H1 (cell line): ENCODE measurements at regions not wholly inside any gene's neighbourhood (a gene's known extent, or its start where the extent isn't known, plus 50 kb on each side); places are given as distances from the start of the nearest gene placed in this dataset.

ENCODE experiments used
- CTCF ChIA-PET: fragments of 300-600 bp; sonication (Branson Sonifier 250); formaldehyde crosslinking; loops from one replicate; lab custom pipeline; 2021; ENCODE audit not compliant: partially characterized antibody; lab: Charles Lee
- POLR2A ChIA-PET: fragments of 300-600 bp; sonication (Branson Sonifier 250); formaldehyde crosslinking; loops from one replicate; lab custom pipeline; 2021; ENCODE audit warnings: inconsistent platforms; ENCODE audit not compliant: partially characterized antibody; lab: Charles Lee
- DNase-seq, 2 experiments: peaks; one replicate each; pipeline versions ENCODE4 v3.0.0 to v3.0.0-alpha.2; 2010 to 2022; ENCODE audit warnings: low spot score in 2 of 2, low read depth in 1 of 2, mixed read lengths in 1 of 2
- FAIRE-seq: peaks from 2 replicates; lab custom pipeline; 2011; peaks lifted over from hg19 to GRCh38; lab: Jason Lieb, UNC
- H2AFZ ChIP-seq: 2 replicates; pipeline ENCODE4 v1.8.1; 2012; ENCODE audit warnings: low read length, inconsistent platforms
- H2AK5ac ChIP-seq: 2 replicates; pipeline ENCODE4 v1.6.1; 2013; ENCODE audit warnings: low read depth, low read length
- H2BK120ac ChIP-seq: replicated peaks from 2 replicates; pipeline ENCODE3; 2013; ENCODE audit warnings: low read depth, low read length, inconsistent platforms
- H2BK12ac ChIP-seq: 2 replicates; pipeline ENCODE4 v1.6.1; 2013; ENCODE audit warnings: low read depth, low read length
- H2BK15ac ChIP-seq: 2 replicates; pipeline ENCODE4 v1.6.1; 2013; ENCODE audit warnings: low read length
- H2BK20ac ChIP-seq: 2 replicates; pipeline ENCODE4 v1.6.1; 2013; ENCODE audit warnings: low read length
- H2BK5ac ChIP-seq: 2 replicates; pipeline ENCODE4 v1.6.1; 2013; ENCODE audit warnings: low read depth, low read length
- H3K14ac ChIP-seq: 2 replicates; pipeline ENCODE4 v1.6.1; 2013; ENCODE audit warnings: inconsistent platforms; ENCODE audit not compliant: insufficient read length
- H3K18ac ChIP-seq: 2 replicates; pipeline ENCODE4 v1.6.1; 2013; ENCODE audit warnings: low read length; ENCODE audit errors: extremely low read depth
- H3K23ac ChIP-seq: 2 replicates; pipeline ENCODE4 v1.6.1; 2013; ENCODE audit warnings: inconsistent platforms; ENCODE audit not compliant: insufficient read length
- H3K23me2 ChIP-seq: 2 replicates; pipeline ENCODE4 v1.6.1; 2013; ENCODE audit warnings: low read depth, low read length
- H3K27ac ChIP-seq: 2 replicates; pipeline ENCODE4 v1.6.1; 2011; ENCODE audit warnings: low read depth, low read length, inconsistent platforms
- H3K27me3 ChIP-seq, 4 experiments: replicated peaks in 1 of 4; 1 replicate in 1 of 4; 2 replicates in 3 of 4; pipeline versions ENCODE4 v1.6.1 to v1.8.1; 2011 to 2013; ENCODE audit warnings: low read length in 3 of 4, mild to moderate bottlenecking in 3 of 4, inconsistent platforms in 2 of 4, mixed read lengths in 2 of 4, moderate library complexity in 1 of 4; ENCODE audit not compliant: control insufficient read depth in 3 of 4, insufficient read depth in 3 of 4; ENCODE audit errors: extremely low read depth in 1 of 4
- H3K36me3 ChIP-seq, 4 experiments: 2 replicates each; pipeline versions ENCODE4 v1.6.1 to v1.8.1; 2011 to 2013; ENCODE audit warnings: mild to moderate bottlenecking in 4 of 4, low read length in 3 of 4, moderate library complexity in 2 of 4, control low read depth in 1 of 4, inconsistent platforms in 1 of 4; ENCODE audit not compliant: insufficient read depth in 4 of 4, control insufficient read depth in 2 of 4
- H3K4ac ChIP-seq: replicated peaks from 2 replicates; pipeline ENCODE3; 2013; ENCODE audit warnings: low read length, low read depth, mixed read lengths, inconsistent platforms; ENCODE audit not compliant: insufficient read length
- H3K4me1 ChIP-seq, 4 experiments: replicated peaks in 1 of 4; 1 replicate in 1 of 4; 2 replicates in 3 of 4; pipeline versions ENCODE4 v1.6.1 to v1.8.1; 2011 to 2013; ENCODE audit warnings: low read length in 3 of 4, inconsistent platforms in 2 of 4, mixed read lengths in 1 of 4; ENCODE audit not compliant: insufficient read depth in 4 of 4, control insufficient read depth in 3 of 4
- H3K4me2 ChIP-seq, 2 experiments: 2 replicates each; pipeline versions ENCODE4 v1.6.1 to v1.8.1; 2011 to 2013; ENCODE audit warnings: low read depth in 2 of 2, low read length in 2 of 2, control low read depth in 1 of 2, inconsistent platforms in 1 of 2, mild to moderate bottlenecking in 1 of 2; ENCODE audit not compliant: insufficient read depth in 1 of 2
- H3K4me3 ChIP-seq, 4 experiments: fragments of 200-600, 300-600 bp in 1 of 4; sonication (generic), shearing (Covaris generic), sonication (Bioruptor Twin) in 1 of 4; 2 replicates each; pipeline versions ENCODE4 v1.5.1 to v1.8.1; 2011 to 2016; ENCODE audit warnings: low read length in 4 of 4, low read depth in 3 of 4, control low read depth in 2 of 4, inconsistent platforms in 2 of 4, mild to moderate bottlenecking in 2 of 4, mixed read lengths in 1 of 4, moderate library complexity in 1 of 4; ENCODE audit not compliant: insufficient read depth in 2 of 4; ENCODE audit errors: extremely low read depth in 1 of 4
- H3K56ac ChIP-seq: replicated peaks from 2 replicates; pipeline ENCODE3; 2013; ENCODE audit warnings: low read depth, mild to moderate bottlenecking, mixed read lengths, low read length, inconsistent platforms; ENCODE audit not compliant: insufficient read length
- H3K79me1 ChIP-seq: 2 replicates; pipeline ENCODE4 v1.6.1; 2013; ENCODE audit warnings: low read depth, low read length, control low read depth
- H3K79me2 ChIP-seq, 2 experiments: 2 replicates each; pipeline versions ENCODE4 v1.6.1 to v1.8.1; 2012 to 2013; ENCODE audit warnings: low read length in 2 of 2, mild to moderate bottlenecking in 2 of 2, inconsistent platforms in 1 of 2; ENCODE audit not compliant: insufficient read depth in 2 of 2, control insufficient read depth in 1 of 2
- H3K9ac ChIP-seq, 4 experiments: replicated peaks in 1 of 4; 1 replicate in 1 of 4; 2 replicates in 3 of 4; pipeline versions ENCODE4 v1.6.1 to v1.8.1; 2011 to 2013; ENCODE audit warnings: low read depth in 3 of 4, low read length in 3 of 4, control low read depth in 2 of 4, mild to moderate bottlenecking in 2 of 4, moderate library complexity in 2 of 4, inconsistent platforms in 1 of 4; ENCODE audit errors: extremely low read depth in 1 of 4
- H3K9me3 ChIP-seq, 2 experiments: 2 replicates each; pipeline versions ENCODE4 v1.6.1 to v1.8.1; 2012 to 2013; ENCODE audit warnings: mild to moderate bottlenecking in 2 of 2, moderate library complexity in 2 of 2, control low read depth in 1 of 2, inconsistent platforms in 1 of 2, low read depth in 1 of 2, low read length in 1 of 2, mixed read lengths in 1 of 2; ENCODE audit not compliant: insufficient read depth in 2 of 2
- H4K20me1 ChIP-seq, 2 experiments: replicated peaks in 1 of 2; 2 replicates each; pipeline versions ENCODE3 to v1.8.1; 2011 to 2013; ENCODE audit warnings: inconsistent platforms in 2 of 2, low read length in 2 of 2, mild to moderate bottlenecking in 1 of 2; ENCODE audit not compliant: insufficient read depth in 2 of 2, control insufficient read depth in 1 of 2
- H4K5ac ChIP-seq: 2 replicates; pipeline ENCODE4 v1.6.1; 2013; ENCODE audit warnings: low read length, low read depth, mixed read lengths, inconsistent platforms; ENCODE audit not compliant: insufficient read length
- H4K8ac ChIP-seq: 2 replicates; pipeline ENCODE4 v1.8.0; 2013; ENCODE audit warnings: mild to moderate bottlenecking, moderate library complexity, low read length, inconsistent platforms; ENCODE audit not compliant: insufficient read depth; ENCODE audit errors: extremely low read depth
- H4K91ac ChIP-seq: replicated peaks from 2 replicates; pipeline ENCODE3; 2013; ENCODE audit warnings: low read length, mixed read lengths, inconsistent platforms; ENCODE audit not compliant: insufficient read length
- BCL11A ChIP-seq, 2 experiments: IDR thresholded peaks; one replicate each; pipeline ENCODE4 v1.6.1; 2011; ENCODE audit warnings: low read depth in 2 of 2, low read length in 2 of 2, mild to moderate bottlenecking in 2 of 2
- BRCA1 ChIP-seq: IDR thresholded peaks from 2 replicates; pipeline ENCODE4 v1.6.1; 2012; ENCODE audit warnings: low read depth, low read length, improper control_type of control experiment
- FOSL1 ChIP-seq: IDR thresholded peaks from 2 replicates; pipeline ENCODE4 v1.6.1; 2011; ENCODE audit warnings: mild to moderate bottlenecking, low read depth, low read length, moderate library complexity; ENCODE audit not compliant: insufficient read depth
- HDAC6 ChIP-seq: IDR thresholded peaks from one replicate; pipeline ENCODE4 v1.7.1; 2012; ENCODE audit warnings: low read depth, mild to moderate bottlenecking, inconsistent platforms, low read length, moderate library complexity
- KDM5A ChIP-seq: fragments of 200-600 bp; IDR thresholded peaks from 2 replicates; pipeline ENCODE4 v1.7.1; 2012; ENCODE audit warnings: mild to moderate bottlenecking, low read length, inconsistent platforms, mixed read lengths
- MAFK ChIP-seq: IDR thresholded peaks from 2 replicates; pipeline ENCODE4 v1.6.1; 2012; ENCODE audit warnings: low read depth, mild to moderate bottlenecking, improper control_type of control experiment, low read length
- NANOG ChIP-seq: IDR thresholded peaks from 2 replicates; pipeline ENCODE4 v1.6.1; 2011; ENCODE audit warnings: low read length, low read depth, mild to moderate bottlenecking, inconsistent platforms; ENCODE audit not compliant: insufficient read depth, poor library complexity, severe bottlenecking
- PHF8 ChIP-seq: fragments of 200-600 bp; sonication (generic); conservative IDR thresholded peaks from 2 replicates; pipeline ENCODE4 v1.7.1; 2012; ENCODE audit warnings: low read depth, mild to moderate bottlenecking, inconsistent platforms, low read length, moderate library complexity
- POLR2A ChIP-seq, 2 experiments: IDR thresholded peaks; 1 replicate in 1 of 2; 2 replicates in 1 of 2; pipeline ENCODE4 v1.6.1; 2011; ENCODE audit warnings: low read depth in 2 of 2, low read length in 2 of 2, mild to moderate bottlenecking in 2 of 2; ENCODE audit errors: control extremely low read depth in 1 of 2
- RAD21 ChIP-seq, 2 experiments: IDR thresholded peaks in 1 of 2; conservative IDR thresholded peaks in 1 of 2; 2 replicates each; pipeline ENCODE4 v1.6.1; 2011; ENCODE audit warnings: low read depth in 2 of 2, low read length in 2 of 2, improper control_type of control experiment in 1 of 2, inconsistent platforms in 1 of 2, mild to moderate bottlenecking in 1 of 2, moderate library complexity in 1 of 2
- SIRT6 ChIP-seq: IDR thresholded peaks from one replicate; pipeline ENCODE4 v1.7.1; 2012; ENCODE audit warnings: low read length, inconsistent platforms
- TAF1 ChIP-seq: IDR thresholded peaks from 2 replicates; pipeline ENCODE4 v1.6.1; 2011; ENCODE audit warnings: mild to moderate bottlenecking, low read depth, low read length
- ZNF274 ChIP-seq: IDR thresholded peaks from 2 replicates; pipeline ENCODE4 v1.7.0; 2012; ENCODE audit warnings: low read length, borderline replicate concordance; ENCODE audit errors: extremely low read depth

- Histone ChIP-seq H3K4me2 (no peak overlapping the region), H3K4me3 (no peak overlapping the region), H2BK5ac (no peak overlapping the region), H3K79me1 (no peaks in the 10 kb centered on the region), H3K18ac (no peak overlapping the region), H2BK15ac (no peak overlapping the region), H4K20me1 (no peaks in the 10 kb centered on the region), H3K27ac (no peak overlapping the region), H3K36me3 (no peaks in the 10 kb centered on the region), H3K4me1 (no peaks in the 10 kb centered on the region), H3K9me3 (peaks cover 10 to 12% of the 10 kb centered on the region in 2 experiments), H3K56ac (no peak overlapping the region), H3K27me3 (no peaks in the 10 kb centered on the region), H3K14ac (no peak overlapping the region), H2BK20ac (no peak overlapping the region), H3K4ac (no peak overlapping the region), H4K5ac (no peak overlapping the region), H2AFZ (no peak overlapping the region), H2AK5ac (no peak overlapping the region), H3K79me2 (no peaks in the 10 kb centered on the region), H2BK12ac (no peak overlapping the region), H4K91ac (no peak overlapping the region), H3K23me2 (no peaks in the 10 kb centered on the region), H4K8ac (no peak overlapping the region), H3K9ac (no peak overlapping the region), H2BK120ac (no peak overlapping the region), H3K23ac (no peak overlapping the region)
- FAIRE-seq = no peak
- POLR2A ChIA-PET = interaction anchor here (0.6 to 0.8 kb wide), 2 partner anchors 92 to 229 kb away, joined by 3 read pairs; no protein-coding TSS in a partner anchor
- DNase-seq = no peak
- CTCF ChIA-PET = interaction anchor here (0.6 kb wide), 1 partner anchor 866 kb away, joined by 3 read pairs; no protein-coding TSS in a partner anchor
- TF ChIP-seq FOSL1 (no peak), PHF8 (no peak), BRCA1 (no peak), ZNF274 (no peak), HDAC6 (no peak), POLR2A (IDR thresholded peaks at IDR 0.05; ENCODE audit: control extremely low read depth in 1 of 2, low read depth in 2 of 2, low read length in 2 of 2) (no peak), BCL11A (IDR thresholded peaks at IDR 0.05; ENCODE audit: low read depth in 2 of 2, low read length in 2 of 2) (no peak), TAF1 (no peak), SIRT6 (no peak), RAD21 (IDR thresholded peaks at IDR 0.05 in 1 of 2, conservative IDR thresholded peaks at IDR 0.05 in 1 of 2; ENCODE audit: low read depth in 2 of 2, low read length in 2 of 2) (no peak), KDM5A (no peak), NANOG (no peak), MAFK (no peak)
These were observed 243.0 kb upstream of the GJB5 start for GRCh38 chr1:34511802-34512201.
